ENCODE measurements at regions not wholly inside any gene's neighbourhood (a gene's known extent, or its start where the extent isn't known, plus 50 kb on each side); places are given as distances from the start of the nearest gene placed in this dataset.

DNA sequence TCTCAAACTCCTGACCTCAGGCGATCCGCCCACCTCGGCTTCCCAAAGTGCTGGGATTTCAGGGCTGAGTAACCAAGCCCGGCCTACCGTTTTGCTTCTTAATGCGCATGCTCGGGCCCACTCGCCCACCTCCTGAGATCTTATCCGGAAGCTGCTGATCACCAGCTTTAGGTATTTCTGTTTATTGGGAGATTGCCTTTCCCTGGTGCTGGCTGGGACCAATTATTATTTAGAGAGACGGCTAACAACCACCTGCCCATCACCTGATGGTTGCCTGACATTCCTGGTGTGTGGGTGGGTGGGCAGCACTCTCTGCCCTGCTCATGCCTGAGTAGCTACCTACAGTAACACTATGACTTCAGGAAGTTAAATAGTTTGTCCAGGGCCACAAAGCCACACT is 56.3 kb upstream of the ZNF532 start:
- TF ChIP-seq, protein P1, sequence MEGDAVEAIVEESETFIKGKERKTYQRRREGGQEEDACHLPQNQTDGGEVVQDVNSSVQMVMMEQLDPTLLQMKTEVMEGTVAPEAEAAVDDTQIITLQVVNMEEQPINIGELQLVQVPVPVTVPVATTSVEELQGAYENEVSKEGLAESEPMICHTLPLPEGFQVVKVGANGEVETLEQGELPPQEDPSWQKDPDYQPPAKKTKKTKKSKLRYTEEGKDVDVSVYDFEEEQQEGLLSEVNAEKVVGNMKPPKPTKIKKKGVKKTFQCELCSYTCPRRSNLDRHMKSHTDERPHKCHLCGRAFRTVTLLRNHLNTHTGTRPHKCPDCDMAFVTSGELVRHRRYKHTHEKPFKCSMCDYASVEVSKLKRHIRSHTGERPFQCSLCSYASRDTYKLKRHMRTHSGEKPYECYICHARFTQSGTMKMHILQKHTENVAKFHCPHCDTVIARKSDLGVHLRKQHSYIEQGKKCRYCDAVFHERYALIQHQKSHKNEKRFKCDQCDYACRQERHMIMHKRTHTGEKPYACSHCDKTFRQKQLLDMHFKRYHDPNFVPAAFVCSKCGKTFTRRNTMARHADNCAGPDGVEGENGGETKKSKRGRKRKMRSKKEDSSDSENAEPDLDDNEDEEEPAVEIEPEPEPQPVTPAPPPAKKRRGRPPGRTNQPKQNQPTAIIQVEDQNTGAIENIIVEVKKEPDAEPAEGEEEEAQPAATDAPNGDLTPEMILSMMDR (IDR thresholded peaks at IDR 0.05) = no peak
- TF ChIP-seq POLR2A (IDR thresholded peaks at IDR 0.05) = no peak

All from testis (tissue), 2 donors.